ENCODE measurements at regions not wholly inside any gene's neighbourhood (a gene's known extent, or its start where the extent isn't known, plus 50 kb on each side); places are given as distances from the start of the nearest gene placed in this dataset.
A peak's percentile ranks its signal among the peaks of the same experiment; 100 is the strongest.
"Not testable (repeated sequence)": the region's sequence is repeated elsewhere in the genome, so short reads cannot be mapped to it uniquely, and the experiment has no call there.

DNA sequence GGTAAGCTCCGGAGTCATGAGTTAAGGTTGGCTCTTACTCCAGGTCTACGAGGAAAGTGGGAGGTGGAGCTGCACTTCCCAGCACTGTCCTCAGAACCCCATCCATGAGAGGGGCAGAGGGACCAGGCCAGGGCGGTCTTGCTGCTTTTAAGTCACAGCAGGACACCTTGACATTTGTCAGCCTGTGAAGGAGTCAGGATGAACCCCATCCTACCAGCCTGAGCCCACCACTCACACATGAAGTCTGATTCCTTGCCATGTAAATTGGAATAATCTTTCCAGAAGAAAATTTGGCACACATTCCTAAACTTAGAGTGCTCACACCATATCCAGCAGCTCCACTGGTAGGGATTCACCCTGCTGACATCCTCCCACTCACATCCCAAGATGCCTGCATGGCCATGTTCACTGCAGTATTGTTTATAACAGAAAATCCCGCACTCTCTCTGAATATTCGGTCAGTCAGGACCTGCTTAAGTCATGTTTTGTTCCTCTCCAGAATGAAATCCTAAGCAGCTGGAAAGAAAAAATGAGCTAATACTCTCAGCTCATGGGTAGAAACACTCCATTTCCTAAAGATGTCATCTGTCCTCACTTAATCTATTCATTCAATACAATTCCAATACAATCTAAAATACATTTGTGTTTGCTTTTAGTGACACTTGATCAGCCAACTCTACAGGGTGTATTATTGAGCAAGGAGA, 79.3 kb upstream of the COL5A1 start:
- no peak for DNase-seq

GRCh38 chr9:134563397-134563796, 78.2 kb upstream of the COL5A1 start:
- no peak for DNase-seq

DNA sequence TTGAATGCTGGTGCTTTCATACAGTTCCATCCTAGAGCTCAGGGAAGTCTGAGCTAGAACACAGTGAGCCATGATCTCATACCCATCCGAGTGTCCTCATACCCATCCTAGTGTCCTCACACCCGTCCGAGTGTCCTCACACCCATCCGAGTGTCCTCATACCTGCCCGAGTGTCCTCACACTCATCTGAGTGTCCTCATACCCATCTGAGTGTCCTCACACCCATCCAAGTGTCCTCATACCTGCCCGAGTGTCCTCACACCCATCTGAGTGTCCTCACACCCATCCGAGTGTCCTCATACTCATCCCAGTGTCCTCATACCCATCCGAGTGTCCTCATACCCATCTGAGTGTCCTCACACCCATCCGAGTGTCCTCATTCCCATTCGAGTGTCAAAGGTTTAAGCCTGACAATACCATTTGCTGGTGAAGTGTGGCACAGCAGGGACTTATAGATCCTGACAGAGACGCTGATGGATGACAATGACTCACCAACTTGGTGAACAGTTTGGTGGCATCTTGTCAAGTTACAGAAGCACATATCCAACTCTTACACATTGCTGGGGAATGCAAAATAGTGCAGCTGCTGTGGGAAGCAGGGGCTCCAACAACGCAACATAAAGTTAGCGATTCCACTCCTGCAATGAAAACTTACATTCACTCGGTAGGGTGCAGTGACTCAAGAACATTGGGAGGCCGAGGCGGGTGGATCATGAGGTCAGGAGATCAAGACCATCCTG, 77.0 kb upstream of the COL5A1 start:
- no peak for DNase-seq

- DNase-seq, result no peak
These were observed 76.2 kb upstream of the COL5A1 start for GRCh38 chr9:134565316-134565915.

DNA sequence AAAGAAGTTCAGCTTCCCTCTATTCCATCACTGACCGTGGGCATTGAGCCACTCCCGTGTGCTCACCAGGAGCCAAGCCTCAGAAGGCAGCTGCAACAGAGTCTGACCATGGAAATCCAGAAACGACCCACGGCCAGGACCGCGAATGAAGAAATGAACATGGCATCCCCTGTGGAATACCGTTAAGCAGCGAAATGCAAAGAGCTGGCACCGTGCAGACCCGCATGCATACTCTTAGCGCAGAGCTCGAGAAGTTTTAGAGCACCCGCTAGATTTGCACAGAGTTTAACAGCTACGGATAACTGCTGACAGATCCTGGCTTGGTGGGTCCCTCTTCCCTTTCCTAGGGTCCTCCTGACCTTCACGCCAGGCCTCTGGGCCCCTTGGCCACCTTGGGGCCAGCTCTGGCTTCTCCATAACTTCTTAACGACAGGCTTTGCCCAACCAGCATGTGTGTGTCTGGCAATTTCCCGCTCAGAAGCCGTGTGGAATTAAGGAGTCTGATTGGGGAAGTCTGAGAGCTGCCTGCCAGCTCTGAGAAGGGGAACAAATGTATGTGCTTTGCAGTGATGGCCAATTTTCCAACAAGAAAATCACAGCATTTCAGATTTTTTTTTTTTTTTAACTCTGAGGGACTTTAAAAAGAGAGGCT, 75.3 kb upstream of the COL5A1 start:
- DNase-seq, result no peak

GRCh38 chr9:134566936-134567335, 74.7 kb upstream of the COL5A1 start:
- DNase-seq, result no peak

- no peak for DNase-seq
These were observed 73.5 kb upstream of the COL5A1 start for GRCh38 chr9:134568116-134568515.

DNA sequence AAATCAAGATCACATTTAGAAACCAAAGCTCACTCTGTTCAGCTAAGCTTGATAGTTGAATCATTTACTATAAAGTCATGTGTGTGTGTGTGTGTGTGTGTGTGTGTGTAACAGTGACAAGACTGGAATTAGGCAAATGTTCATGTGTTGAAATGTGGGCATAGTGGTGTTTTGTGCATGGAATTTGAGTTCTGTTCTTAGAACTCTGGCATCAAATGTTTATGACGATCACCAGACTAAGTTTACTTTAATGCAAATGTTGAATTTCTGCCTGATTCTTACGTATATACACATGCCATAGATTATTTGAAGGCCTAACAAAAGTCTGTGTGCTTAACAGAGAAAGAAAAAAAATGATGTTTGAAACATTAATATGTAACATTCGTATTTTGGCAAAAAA, 72.8 kb upstream of the COL5A1 start:
- DNase-seq, result no peak

DNA sequence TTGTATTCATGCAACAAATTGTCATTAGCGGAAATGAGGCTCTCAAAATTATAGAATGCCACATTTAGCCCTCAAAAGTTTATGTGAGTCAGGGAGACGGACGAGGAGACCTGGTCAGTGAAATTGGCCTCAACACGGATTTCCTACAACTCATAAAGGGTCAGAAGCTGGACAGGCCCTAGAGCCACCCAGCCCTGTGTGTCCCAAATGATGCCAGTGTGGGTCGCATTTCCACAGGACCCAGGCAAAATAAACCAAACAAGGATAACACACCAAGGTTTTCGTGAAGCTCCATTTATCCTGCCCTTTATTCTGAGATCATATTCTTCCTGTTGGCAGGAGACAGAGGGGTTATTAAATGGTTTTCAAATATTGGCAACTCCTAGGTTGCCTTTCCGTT, 72.0 kb upstream of the COL5A1 start:
- no peak for DNase-seq

- DNase-seq, result no peak
These were observed 71.4 kb upstream of the COL5A1 start for GRCh38 chr9:134570151-134570621.

DNA sequence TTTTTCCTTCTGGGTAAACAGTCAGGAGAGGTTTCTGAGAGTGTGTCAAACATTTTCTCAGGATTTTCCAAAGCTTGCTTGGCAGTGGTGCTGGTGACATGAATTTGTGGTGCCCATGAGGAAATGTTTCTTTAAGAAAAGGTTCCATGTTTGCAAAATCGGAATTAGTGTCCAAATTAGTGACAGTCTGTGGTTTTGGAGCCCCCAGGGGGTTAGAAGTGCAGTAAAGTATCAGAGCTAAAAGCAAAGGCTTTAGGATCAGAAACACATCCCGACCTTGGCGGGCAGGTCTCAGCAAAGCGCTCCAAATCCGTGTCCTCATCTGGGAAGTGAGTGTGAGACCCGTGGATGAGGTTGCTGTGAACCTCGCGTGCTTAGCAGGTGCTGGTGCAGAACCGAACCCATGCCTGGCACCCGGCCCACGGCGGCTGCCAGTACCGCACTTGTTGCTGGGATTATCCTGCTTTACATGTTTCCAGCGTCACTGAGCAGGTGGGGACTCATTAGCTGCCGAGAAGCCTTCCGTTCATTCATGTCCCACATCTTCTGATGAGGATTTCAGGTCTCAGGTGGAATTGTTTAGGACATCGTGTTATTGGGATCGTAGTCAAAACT, 70.8 kb upstream of the COL5A1 start:
- DNase-seq, result no peak

- DNase-seq, result no peak
These were observed 70.2 kb upstream of the COL5A1 start for GRCh38 chr9:134571326-134571931.

- DNase-seq, result no peak
These were observed 69.4 kb upstream of the COL5A1 start for GRCh38 chr9:134571946-134572917.

DNA sequence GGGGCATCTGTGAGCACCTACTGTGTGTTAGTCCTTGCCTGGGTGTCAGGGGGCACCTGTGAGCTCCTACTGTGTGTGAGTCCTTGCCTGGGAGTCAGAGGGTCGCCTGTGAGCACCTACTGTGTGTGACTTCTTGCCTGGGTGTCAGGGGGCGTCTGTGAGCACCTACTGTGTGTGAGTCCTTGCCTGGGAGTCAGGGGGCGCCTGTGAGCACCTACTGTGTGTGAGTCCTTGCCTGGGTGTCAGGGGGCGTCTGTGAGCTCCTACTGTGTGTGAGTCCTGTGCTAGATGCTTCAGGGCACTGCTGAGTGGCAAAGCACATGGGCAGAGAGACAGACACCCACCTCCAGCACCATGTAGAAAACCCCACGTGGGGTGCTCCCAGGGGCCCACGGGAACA, 66.9 kb upstream of the COL5A1 start:
- not testable (repeated sequence) for DNase-seq

DNA sequence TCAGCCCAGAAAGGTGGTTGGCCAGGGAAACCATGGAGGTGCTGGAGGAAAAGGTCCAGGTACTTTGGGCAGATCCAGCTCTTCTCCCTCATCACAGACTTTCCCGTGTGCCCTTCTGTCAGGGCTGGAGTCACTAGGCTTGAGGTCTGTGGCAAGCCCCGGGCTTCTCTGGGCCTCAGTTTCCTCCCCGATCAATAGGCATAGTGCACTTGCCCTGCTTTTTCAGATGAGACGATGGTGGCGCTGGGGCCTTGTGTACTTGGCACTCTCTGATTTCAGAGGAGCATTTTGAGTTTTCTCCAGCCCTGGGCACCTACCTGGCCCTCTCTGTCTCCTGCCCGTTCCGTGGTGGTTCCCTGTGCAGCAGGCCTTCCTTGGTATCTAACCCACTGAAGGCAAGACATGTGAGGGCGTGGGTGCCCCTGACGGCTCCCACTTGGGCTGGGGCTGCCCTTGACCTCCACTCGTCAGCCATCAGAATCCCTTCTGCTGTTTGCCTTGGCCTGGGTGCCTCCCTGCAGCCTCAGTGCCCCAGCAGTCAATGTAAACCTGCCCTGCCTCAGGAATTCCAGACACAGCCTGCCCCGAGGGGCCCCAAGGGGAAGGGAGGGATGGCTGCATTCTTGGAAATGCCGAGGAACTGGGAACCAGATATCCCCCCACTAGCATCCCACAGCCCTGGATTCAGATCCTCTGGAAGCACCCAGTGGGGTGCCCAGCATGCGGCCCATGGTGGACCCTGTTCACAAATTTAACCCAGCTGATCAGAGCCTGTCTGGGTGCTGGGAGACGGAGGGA, 66.3 kb upstream of the COL5A1 start:
- no peak for DNase-seq

- no peak for DNase-seq
These were observed 65.8 kb upstream of the COL5A1 start for GRCh38 chr9:134575901-134576176.

GRCh38 chr9:134585021-134585561, 56.5 kb upstream of the COL5A1 start:
- no peak for DNase-seq

DNA sequence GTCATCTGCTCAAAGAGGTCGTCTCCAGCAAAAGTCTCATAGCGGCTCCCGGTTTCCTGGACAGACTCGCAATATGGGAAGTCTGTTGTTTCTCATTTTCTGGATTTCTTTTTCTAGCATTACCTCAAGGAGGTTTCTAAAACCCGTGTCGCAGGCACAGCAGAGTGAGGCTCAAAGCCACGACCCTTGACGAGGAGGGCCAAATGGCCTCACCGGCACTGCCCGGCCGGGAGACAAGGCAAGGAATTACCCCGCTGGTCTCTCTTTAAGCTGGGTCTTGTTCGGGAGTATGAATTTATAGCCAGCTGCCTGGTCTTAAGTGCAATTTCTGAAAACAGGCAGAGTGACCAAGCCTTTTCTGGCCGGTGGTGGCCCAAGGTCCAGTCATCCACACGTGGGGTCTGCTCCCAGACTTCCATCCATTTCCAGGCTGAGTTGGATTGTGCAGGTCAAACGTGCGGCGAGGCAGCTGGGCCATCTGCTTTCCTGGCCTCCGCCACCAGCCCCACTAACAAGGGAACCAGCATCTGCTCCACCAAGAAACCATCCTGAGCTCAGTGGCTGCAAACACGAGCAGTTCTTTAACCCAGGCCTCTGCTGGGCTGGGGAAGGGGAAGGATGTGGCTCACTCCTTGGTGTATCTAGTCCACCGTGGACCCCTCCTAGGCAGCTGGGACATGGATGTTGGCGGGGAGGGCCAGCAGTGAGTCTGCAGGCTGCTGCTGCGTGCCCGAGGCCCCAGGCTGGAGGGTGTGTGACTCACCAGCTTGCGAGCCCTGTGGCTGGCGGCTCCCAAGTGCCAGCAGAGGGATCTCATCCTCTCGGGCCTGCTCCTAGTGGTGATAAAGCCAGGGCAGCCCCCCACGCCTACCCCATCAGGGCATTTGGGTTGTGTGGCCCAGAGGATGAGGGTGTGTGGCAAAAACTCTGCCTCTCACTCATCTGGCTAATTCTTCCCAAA, 55.6 kb upstream of the COL5A1 start:
- peak; percentile 41 for DNase-seq

GRCh38 chr9:134589748-134590147, 51.9 kb upstream of the COL5A1 start:
- DNase-seq, result no peak
